GM18868 (cell line): ENCODE measurements at regions not wholly inside any gene's neighbourhood (a gene's known extent, or its start where the extent isn't known, plus 50 kb on each side); places are given as distances from the start of the nearest gene placed in this dataset.
A peak's percentile ranks its signal among the peaks of the same experiment; 100 is the strongest.
"Not testable (repeated sequence)": the region's sequence is repeated elsewhere in the genome, so short reads cannot be mapped to it uniquely, and the experiment has no call there.

Source experiments
- ATAC-seq: cut with Tn5 transposase; IDR thresholded peaks from one replicate; pipeline ENCODE4 v1.9.1; 2021; ENCODE audit warnings: mild to moderate bottlenecking, moderate library complexity; ENCODE audit not compliant: unreplicated experiment

DNA sequence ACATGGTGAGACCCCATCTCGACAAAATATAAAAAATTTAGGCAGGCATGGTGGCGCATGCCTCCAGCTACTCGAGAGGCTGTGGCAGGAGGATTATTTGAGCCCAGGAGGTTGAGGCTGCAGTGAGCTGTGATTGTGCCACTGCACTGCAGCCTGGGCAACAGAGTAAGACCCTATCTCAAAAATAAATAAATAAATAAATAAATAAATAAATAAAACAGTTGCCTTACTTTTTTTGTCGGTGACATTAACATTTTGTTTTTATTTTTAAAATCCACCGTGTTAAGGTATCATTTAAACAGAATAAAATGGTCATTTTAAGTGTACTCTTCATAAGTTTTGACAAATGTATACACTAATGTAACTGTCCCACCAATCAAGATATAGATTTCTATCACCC is 57.0 kb downstream of the RASL11A start:
- no peak for ATAC-seq

DNA sequence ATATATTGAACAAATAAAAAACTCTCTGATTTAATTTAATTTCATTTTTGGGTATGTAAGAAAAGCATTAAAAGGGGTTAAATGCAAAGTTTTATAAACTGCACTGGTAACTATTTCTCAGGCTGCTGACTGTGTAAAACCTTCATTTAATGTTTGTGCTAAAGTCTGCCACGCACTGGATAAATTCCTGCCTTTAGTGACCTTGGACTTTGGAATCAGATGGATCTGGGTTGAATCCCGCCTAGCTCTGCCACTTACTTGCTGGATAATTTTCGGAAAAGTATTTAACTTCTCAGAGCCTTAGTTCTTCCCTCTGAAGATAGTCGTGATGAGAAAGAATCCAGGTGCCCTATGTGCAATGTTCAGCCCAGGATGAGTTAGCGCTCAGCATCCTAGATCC is 58.6 kb downstream of the RASL11A start:
- ATAC-seq = no peak

DNA sequence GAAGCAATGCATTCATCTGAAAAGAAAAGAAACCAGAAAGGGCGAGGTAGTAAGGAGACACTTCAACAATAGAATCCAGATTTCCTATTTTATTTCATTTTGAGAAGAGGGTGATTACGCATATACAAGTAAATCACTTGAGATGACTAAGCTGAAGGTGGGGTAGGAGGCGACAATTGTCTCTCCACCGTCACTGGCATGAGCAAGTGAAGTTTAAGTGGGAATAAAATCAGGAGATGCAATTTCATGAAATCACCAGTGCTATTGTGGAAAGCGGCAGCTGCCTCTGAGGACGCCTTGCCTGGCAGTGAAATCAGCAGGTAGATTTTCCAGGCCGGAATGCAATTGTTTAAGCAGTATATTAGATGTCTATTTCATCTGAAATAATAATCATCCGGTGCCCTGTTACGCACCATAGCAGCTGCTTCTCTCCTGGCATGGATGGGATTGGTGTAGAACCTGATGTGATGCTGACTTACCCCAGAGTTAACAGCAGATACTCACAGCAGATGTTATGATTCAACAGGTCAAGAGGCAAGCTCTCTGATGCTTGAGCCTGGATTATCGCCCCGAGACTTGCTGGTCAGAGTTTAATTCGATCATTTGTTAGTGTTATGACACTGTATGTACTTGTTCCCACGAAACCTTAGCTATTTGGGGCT is 64.3 kb downstream of the RASL11A start:
- no peak for ATAC-seq

DNA sequence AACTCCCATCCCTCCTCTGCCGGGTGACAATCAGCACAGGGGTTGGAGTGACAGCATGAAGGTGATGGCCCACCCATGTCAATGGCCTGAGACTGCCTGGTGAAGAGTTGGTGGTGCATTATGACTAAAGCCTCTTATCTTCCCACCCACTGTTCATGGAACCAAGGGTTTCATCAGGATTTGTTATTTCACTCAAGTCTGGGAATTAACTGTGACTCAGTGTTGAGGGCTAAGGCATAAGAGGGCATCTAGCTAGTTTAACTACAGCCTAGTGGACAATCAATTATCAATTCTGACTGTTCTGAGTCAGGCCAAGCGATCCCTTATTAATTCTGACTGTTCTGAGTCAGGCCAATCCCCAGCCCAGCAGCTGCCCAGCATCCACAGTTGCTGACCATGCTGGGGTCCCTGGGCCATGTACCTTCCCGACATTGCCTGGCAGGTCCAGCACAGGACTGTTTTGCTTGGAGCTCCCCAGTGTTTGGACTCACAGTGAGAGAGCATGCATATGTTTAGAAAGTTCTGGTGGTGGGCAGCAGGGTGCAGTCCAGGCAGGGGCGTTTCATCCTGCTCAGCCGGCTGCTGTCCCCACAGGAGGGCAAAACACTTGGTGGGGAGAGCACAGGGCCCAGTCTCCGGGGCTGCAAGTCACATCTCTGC is 65.5 kb downstream of the RASL11A start:
- no peak for ATAC-seq

DNA sequence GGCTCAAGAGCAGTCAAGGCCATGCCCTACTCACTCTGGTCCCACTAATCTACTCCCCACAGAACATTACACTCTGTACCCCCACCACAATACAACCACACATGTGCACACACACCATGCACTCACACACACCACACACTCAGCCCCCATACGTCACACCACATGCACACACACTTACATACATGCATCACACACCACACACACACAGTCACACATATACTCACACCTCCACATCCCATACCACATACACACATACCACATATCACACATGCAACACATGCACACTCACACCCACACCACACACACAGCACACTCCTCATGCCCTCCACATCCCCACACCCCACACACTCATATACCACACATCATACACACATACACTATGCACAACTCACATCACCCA is 67.6 kb downstream of the RASL11A start:
- no peak for ATAC-seq

DNA sequence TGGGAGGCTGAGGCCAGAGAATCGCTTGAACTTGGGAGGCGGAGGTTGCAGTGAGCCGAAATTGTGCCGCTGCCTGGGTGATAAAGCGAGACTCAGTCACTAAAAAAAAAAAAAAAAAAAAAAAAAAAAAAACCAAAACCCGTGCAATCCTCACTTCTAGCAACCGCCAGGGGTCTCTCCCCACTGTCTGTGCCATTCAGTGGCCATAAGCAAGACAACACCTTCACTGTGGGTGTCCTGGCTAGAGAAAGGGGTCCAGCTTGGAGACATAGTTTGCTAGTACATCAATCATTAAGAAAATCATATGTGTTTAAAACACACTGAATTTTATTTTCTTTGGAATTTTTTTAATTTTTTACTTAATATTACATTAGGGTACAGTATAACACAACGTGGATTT is 68.2 kb downstream of the RASL11A start:
- no peak for ATAC-seq

DNA sequence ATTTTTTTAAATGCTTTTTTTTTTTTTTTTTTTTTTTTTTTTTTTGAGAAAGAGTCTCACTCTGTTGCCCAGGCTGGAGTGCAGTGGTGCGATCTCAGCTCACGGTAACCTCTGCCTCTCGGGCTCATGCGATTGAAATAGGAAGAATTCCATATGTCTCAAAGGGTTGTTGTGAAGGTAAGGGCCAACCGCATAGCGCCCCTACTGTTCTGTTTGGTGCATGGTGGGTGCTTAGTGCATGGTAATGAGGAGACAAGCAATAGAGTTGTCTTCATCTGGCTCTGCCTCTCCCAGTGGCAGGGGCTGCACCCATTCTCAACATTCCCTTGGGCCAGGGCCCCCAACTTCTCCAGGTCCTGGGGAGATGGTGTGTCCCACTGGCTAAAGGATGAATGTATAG is 68.7 kb downstream of the RASL11A start:
- ATAC-seq = peak; percentile 88

DNA sequence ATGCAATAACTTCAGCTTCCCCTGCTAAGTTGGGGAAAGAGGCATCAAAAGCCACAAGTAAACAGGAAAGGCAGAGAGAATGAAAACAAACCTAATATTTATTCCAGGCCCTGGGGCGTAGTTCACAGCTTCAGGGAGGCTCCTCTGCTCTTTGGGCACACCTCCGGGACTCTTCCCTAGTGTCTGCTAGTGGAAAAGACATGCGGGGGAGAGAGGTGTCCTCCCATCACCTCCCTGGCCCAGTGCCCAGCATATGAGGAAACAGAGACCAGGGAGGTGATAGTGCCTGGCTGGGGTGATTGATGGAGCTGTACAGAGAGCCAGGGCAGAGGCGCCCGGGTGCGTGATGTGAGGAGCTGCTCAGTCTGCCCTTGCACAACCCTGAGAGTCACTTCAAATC is 71.0 kb downstream of the RASL11A start:
- ATAC-seq = no peak

DNA sequence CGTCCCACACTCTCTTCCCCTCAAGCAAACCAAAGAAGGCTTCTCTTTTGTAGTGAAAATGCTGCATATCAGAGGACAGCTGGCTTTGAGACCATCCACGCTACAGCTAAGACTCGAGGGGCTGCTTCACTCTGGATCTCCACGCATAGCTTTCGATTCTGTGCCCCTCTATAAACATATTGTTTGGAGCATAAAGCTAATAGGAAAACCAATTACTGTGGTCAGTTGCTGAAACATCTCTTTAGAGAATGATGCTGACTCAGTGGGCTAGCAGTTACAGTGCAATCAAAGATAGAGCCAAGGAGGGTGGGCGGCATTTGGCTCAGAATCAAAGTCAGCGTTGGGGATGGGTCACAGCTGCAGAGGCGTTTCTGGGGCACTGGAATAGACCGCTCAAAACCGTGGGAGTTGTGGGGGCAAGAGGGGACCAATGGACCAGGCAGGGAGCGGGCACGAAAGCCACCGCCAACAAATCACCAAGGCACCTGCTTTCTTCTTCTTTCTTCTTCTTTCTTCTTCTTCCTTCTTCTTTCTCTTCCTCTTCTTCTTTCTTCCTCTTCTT is 76.7 kb downstream of the RASL11A start:
- ATAC-seq = no peak

DNA sequence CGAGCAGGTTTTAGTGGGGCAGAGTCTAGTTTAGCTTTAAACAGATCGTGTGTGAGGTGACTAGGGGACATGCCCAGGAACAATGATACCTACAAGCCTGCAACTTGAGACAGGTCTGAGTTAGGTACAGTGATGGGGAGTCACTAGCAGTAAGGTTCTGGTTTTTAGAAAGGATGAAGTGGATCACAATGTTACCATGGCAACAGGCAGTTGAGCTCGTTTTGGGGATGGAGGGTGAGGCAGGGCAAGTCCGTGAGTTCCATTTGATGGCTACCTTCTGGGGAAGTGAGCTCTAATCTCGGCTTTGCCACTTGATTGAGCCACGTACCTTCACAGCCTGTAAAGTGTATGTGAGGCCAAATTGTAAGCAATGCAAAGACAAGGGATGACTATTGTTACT is 76.0 kb upstream of the GTF3A start:
- ATAC-seq = no peak

DNA sequence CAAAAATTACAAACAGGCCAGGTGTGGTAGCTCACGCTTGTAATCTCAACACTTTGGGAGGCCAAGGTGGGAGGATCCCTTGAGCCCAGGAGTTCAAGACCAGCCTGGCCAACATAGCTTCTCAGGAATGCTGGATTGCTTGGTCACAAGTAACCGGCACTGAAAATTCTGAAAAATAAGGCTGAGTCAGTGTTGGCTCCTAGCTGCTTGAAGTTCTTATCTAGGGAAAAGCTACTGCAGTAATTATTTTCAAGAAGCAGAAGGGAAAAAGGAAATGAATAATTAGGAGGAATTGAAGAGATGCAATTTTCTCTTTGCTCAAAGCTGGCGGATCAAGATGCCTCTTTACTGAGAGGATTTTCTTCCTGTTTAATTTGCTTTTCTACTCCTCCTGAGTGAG is 75.0 kb upstream of the GTF3A start:
- ATAC-seq = no peak

DNA sequence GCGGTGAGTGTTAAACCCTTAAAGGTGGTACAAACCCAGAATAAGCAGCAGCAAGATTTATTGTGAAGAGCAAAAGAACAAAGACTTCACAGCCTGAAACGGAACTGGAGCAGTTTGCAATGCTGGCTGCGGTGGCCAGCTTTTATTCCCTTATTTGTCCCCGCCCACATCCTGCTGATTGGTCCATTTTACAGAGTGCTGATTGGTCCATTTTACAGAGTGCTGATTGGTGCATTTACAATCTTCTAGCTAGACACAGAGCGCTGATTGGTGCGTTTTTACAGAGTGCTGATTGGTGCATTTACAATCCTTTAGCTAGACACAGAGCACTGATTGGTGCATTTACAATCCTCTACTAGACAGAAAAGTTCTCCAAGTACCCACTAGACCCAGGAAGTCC is 73.6 kb upstream of the GTF3A start:
- not testable (repeated sequence) for ATAC-seq

DNA sequence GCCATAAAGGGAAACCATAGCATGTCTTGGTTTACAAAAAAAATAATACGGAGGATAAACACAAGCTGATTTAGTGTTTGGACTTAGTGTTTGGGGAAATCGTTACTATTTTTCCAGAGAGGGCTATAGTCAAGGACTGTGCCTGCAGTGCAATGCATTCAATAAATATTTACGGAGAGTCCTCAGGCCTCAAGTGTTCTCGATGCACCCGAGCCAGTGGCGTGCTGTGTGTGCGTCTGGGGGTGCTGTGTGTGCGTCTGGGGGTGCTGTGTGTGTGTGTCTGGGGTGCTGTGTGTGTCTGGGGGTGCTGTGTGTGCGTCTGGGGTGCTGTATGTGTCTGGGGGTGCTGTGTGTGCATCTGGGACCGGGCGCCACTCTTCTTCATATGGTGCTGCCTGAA is 71.7 kb upstream of the GTF3A start:
- peak; percentile 13 for ATAC-seq

DNA sequence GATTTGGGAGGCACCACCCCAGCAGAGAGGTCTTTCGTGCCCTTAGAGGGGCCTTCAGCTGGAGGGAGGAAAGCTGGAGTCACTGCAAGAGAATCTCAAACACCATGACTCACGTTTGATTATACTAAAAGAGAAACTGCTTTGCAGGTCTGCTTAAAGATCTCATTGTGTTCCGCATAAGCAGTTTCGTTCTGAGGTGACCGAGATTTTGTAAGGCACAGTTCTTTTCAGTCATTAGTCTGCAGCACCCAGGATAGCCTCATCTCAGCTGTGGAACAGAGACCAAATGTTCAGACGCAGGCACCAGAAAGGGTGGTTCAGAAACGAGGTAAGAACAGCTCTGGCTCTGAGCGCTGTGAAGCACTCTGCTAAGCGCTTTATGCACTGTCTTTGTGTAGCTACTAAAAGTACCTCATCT is 71.2 kb upstream of the GTF3A start:
- ATAC-seq = peak; percentile 98

DNA sequence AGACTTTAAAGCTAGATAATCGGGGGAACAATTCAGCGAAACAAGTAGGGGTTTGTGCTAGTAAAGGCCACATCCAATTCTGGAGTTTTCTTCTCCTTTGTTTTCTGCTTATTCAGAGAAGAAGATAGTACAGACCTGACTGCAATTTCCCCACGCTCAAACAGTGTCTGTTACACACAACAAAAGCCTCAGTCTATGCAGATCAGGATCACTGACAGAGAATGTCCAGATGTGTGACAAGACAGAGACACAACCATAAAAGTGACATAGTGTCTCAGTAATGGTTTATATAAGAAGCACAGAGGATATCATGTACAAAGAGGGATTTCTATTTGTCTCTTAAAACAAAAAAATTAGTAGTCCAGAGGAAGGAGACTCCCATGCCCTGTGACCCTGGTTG is 70.7 kb upstream of the GTF3A start:
- no peak for ATAC-seq

DNA sequence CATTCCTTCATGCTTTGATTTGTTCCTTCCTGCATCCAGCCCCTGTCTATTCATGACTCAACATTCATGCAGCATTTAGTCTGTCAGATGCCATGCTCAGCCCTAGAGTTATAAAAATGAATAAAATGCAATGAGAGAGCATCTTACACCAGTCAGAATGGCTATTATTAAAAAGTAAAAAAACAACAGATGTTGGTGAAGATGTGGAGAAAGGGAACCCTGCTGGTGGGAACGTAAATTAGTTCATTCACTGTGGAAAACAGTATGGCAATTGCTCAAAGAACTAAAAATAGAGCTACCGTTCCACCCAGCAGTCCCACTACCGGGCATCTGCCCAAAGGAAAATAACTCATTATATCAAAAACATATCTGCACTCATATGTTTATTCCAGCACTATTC is 70.0 kb upstream of the GTF3A start:
- no peak for ATAC-seq

DNA sequence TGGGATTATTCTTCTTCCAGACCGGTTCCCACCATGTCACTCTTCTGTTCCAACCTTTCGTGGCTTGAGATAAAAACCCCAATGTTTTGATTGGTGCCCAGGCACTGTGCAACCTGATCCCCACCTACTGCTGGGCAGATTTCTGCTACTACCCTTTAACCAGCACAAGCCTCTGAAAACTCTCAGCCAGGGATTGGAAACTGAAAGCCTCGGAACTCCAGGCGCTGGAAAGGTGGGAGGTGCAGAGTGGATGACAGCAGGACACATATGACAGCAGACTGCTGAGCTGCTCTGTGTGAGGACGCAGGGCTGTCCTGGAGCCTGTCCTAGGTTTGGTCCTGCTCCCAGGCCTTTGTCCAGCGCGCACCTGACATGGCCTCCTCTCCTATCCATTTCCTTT is 68.5 kb upstream of the GTF3A start:
- no peak for ATAC-seq

DNA sequence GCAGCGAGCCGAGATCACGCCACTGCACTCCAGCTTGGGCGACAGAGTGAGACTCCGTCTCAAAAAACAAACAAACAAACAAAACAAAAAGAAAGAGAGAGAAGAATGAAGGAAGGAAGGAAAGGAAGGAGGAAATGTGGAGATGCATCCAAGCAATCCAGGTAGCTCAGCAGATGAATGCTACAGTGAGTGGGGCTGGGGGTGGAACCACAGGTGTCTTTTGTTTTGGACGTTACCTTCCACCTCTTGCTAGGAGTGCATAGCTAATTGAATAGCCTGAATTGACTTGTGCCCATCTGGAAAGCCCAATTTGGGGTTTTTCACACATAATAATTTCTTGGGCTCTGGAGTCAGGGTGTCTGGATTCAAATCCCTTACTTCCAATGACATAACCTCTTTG is 66.0 kb upstream of the GTF3A start:
- ATAC-seq = no peak

DNA sequence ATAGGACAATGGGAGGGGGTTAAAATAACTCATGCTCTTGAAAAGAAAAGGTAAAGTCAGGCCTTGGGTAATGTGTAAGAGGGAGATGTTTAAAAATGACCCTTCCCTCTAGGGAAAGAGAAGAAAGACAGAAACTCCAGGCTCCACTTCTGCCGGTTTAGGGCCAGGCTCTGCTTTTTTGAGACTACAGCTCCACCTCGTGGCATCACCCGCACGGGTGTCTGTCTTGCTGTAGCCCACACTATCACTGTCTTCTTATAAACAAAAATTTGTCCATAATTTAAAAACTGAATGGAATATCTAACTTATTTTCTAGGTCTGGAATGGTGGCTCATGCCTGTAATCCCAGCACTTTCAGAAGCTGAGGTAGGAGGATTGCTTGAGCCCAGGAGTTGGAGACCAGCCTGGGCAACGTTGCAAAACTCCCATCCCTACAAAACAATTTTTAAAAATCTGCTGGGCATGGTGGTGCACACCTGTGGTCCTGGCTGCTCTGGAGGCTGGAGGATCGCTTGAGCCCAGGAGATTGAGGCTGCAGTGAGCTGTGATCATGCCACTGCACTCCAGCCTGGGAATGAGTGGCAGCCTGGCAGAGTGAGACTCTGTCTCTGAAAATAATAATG is 65.1 kb upstream of the GTF3A start:
- ATAC-seq = peak; percentile 67

DNA sequence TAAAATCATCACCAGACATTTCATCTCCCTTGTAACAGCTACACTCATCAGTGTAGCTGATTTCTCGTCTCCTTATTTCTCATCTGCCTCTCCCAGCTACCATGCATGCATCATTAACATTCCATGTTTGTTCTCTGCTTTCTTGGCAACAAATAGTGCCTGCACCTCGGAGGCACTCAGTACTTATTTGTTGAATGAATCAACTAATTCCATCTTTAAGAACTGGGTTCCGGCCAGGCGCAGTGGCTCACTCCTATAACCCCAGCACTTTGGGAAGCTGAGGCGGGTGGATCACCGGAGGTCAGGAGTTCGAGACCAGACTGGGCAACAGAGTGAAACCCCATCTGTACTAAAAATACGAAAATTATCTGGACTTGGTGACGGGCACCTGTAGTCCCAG is 63.9 kb upstream of the GTF3A start:
- no peak for ATAC-seq

DNA sequence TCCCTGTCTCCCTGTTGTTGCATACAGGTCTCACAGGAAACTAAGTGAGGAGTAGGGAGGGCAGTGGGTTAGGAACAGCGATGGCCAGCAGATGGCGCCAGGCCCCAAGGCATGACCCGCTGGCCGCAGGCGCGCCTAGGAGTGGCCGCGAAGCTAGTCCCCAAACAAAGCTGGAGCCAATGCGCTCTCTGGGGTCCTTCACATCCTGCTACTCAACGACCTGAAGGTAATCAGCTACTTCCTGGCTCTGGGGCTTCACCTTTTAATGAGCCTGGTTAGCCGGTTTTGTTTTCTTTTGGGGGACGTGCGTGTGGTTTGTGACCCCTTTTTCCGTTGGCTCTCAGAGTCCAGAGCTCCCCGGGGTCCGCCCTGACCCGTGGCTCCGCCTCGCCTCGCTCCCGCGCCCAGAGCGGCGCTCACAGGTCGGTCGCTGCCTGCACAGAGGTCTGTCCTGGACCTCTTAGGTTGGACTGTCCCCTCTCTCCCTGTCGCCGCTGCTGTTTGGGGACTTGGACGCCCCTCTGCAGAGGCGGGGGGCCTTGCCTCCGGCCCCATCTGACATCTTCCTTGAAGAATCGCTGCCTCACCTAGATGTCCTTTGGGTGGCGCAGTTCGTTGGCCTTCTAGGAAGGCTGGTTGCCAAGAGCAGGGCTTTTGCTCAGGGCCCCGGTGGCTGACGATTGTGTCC is 62.2 kb upstream of the GTF3A start:
- peak; percentile 84 for ATAC-seq

DNA sequence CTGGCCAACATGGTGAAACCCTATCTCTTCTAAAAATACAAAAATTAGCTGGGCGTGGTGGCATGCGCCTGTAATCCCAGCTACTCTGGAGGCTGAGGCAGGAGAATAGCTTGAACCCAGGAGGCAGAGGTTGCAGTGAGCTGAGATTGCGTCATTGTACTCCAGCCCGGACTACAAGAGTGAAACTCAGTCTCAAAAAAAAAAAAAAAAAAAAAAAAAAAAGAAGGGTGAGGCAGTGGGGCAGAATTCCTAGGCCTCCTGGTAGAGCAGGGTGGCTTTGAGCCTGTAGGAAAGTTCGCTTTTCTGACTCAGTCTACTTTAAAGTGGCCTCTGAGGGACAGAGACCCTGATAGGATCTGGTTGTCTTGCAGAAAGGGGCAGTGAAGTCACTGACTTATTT is 60.8 kb upstream of the GTF3A start:
- ATAC-seq = not testable (repeated sequence)
